GM10248 (cell line): ENCODE measurements at regions not wholly inside any gene's neighbourhood (a gene's known extent, or its start where the extent isn't known, plus 50 kb on each side); places are given as distances from the start of the nearest gene placed in this dataset.
"Not testable (repeated sequence)": the region's sequence is repeated elsewhere in the genome, so short reads cannot be mapped to it uniquely, and the experiment has no call there.

ENCODE experiments used
- CTCF ChIA-PET: fragments of 300-600 bp; sonication (Branson Sonifier 250); formaldehyde crosslinking; extraction: SDS; loops from one replicate; lab custom pipeline; 2021; ENCODE audit warnings: antibody characterized with exemption; lab: Yijun Ruan, JAX
- POLR2A ChIA-PET: fragments of 350-650 bp; sonication (Branson Sonifier 250); formaldehyde crosslinking; extraction: SDS; loops from one replicate; lab custom pipeline; 2020; ENCODE audit warnings: antibody characterized with exemption; lab: Yijun Ruan, JAX
- DNase-seq: peaks from one replicate; pipeline ENCODE4 v3.0.0; 2012; ENCODE audit errors: extremely low spot score
- CTCF ChIP-seq: IDR thresholded peaks from 2 replicates; pipeline ENCODE4 v1.5.1; 2012; ENCODE audit warnings: mild to moderate bottlenecking, low read depth; ENCODE audit errors: extremely low read depth, missing control alignments, control extremely low read depth

- ChIA-PET CTCF (no interaction called here), POLR2A (no interaction called here)
- no peak for DNase-seq
- TF ChIP-seq CTCF = no peak
Measured at GRCh38 chr11:41789376-41789775, 329.9 kb upstream of the LRRC4C start.

- ChIA-PET CTCF (no interaction called here), POLR2A (no interaction called here)
- no peak for TF ChIP-seq CTCF
- no peak for DNase-seq
Measured at GRCh38 chr11:41795004-41795403, 335.6 kb upstream of the LRRC4C start.

GRCh38 chr11:41799754-41800153 is 340.3 kb upstream of the LRRC4C start:
- no peak for TF ChIP-seq CTCF
- no peak for DNase-seq
- ChIA-PET CTCF (interaction anchor here (1.0 kb wide), 1 partner anchor 9 kb away, joined by 3 read pairs; no protein-coding TSS in a partner anchor), POLR2A (no interaction called here)

GRCh38 chr11:41803895-41804294 is 344.4 kb upstream of the LRRC4C start:
- no peak for TF ChIP-seq CTCF
- ChIA-PET CTCF (no interaction called here), POLR2A (no interaction called here)
- no peak for DNase-seq

- DNase-seq = no peak
- POLR2A ChIA-PET = no interaction called here
- CTCF ChIA-PET = no interaction called here
- no peak for TF ChIP-seq CTCF
Measured at GRCh38 chr11:41816396-41816795, 356.9 kb upstream of the LRRC4C start.

- not testable (repeated sequence) for DNase-seq
- ChIA-PET POLR2A (interaction anchor here (0.5 kb wide), 1 partner anchor 93 kb away, joined by 3 read pairs; no protein-coding TSS in a partner anchor), CTCF (interaction anchor here (1.6 kb wide), 1 partner anchor 9 kb away, joined by 3 read pairs; no protein-coding TSS in a partner anchor)
Measured at GRCh38 chr11:41824287-41824686, 364.8 kb upstream of the LRRC4C start.

GRCh38 chr11:41826085-41826484 is 366.6 kb upstream of the LRRC4C start:
- no peak for DNase-seq
- CTCF ChIA-PET = no interaction called here
- no peak for TF ChIP-seq CTCF
- POLR2A ChIA-PET = no interaction called here
